Neural cell (in vitro differentiated cells): ENCODE measurements at regions not wholly inside any gene's neighbourhood (a gene's known extent, or its start where the extent isn't known, plus 50 kb on each side); places are given as distances from the start of the nearest gene placed in this dataset.

Experiments
- H2AFZ ChIP-seq: fragments of 200-600, 300-800 bp; sonication (generic), shearing (Covaris generic); 2 replicates; pipeline ENCODE4 v1.6.0; 2014; ENCODE audit warnings: low read depth, mild to moderate bottlenecking, antibody characterized with exemption, low read length, moderate library complexity
- H3F3A ChIP-seq: fragments of 200-600 bp; shearing (Covaris generic); 2 replicates; pipeline ENCODE4 v1.6.1; 2016; ENCODE audit warnings: mild to moderate bottlenecking, moderate library complexity, mixed read lengths, antibody characterized with exemption, low read length; ENCODE audit not compliant: insufficient read depth, poor library complexity, severe bottlenecking
- H3K27ac ChIP-seq: fragments of 200-600, 300-800 bp; sonication (generic), shearing (Covaris generic); 2 replicates; pipeline ENCODE4 v1.5.1; 2014; ENCODE audit warnings: mild to moderate bottlenecking, low read length, moderate library complexity
- H3K27me3 ChIP-seq: fragments of 300-800, 200-600 bp; sonication (generic), shearing (Covaris generic); 2 replicates; pipeline ENCODE4 v1.6.0; 2014; ENCODE audit warnings: mild to moderate bottlenecking, low read depth, low read length, moderate library complexity; ENCODE audit not compliant: insufficient read depth
- H3K36me3 ChIP-seq: fragments of 300-800, 200-600 bp; sonication (generic), shearing (Covaris generic); 2 replicates; pipeline ENCODE4 v1.5.1; 2014; ENCODE audit warnings: mild to moderate bottlenecking, antibody characterized with exemption, low read length, moderate library complexity; ENCODE audit not compliant: insufficient read depth
- H3K4me2 ChIP-seq: fragments of 300-800, 200-600 bp; sonication (generic), shearing (Covaris generic); 2 replicates; pipeline ENCODE4 v1.6.0; 2014; ENCODE audit warnings: mild to moderate bottlenecking, low read length
- H3K4me3 ChIP-seq: fragments of 300-800, 200-600 bp; sonication (generic), shearing (Covaris generic); 2 replicates; pipeline ENCODE4 v1.5.1; 2014; ENCODE audit warnings: mild to moderate bottlenecking, low read length, moderate library complexity
- H3K79me2 ChIP-seq: fragments of 200-600 bp; shearing (Covaris generic); replicated peaks from 2 replicates; pipeline ENCODE4 v1.6.0; 2014; ENCODE audit warnings: mild to moderate bottlenecking, low read length, moderate library complexity; ENCODE audit not compliant: insufficient read depth
- H3K9ac ChIP-seq: fragments of 300-800, 200-600 bp; sonication (generic), shearing (Covaris generic); 2 replicates; pipeline ENCODE4 v1.6.1; 2016; ENCODE audit warnings: mild to moderate bottlenecking, low read length, mixed read lengths
- H3K9me2 ChIP-seq: fragments of 200-600 bp; shearing (Covaris generic); 2 replicates; pipeline ENCODE4 v1.6.1; 2016; ENCODE audit warnings: mild to moderate bottlenecking, low read length, mixed read lengths; ENCODE audit not compliant: insufficient read depth
- H3K9me3 ChIP-seq: fragments of 200-600, 300-800 bp; sonication (generic), shearing (Covaris generic); 2 replicates; pipeline ENCODE4 v1.6.1; 2016; ENCODE audit warnings: mild to moderate bottlenecking, mixed run types, low read length, moderate library complexity, mixed read lengths
- H4K20me1 ChIP-seq: fragments of 200-600 bp; shearing (Covaris generic); 2 replicates; pipeline ENCODE4 v1.6.1; 2016; ENCODE audit warnings: mild to moderate bottlenecking, mixed run types; ENCODE audit not compliant: insufficient read depth
- CTCF ChIP-seq: fragments of 450-650 bp; IDR thresholded peaks from 2 replicates; pipeline ENCODE4 v1.5.1; 2014; ENCODE audit warnings: antibody characterized with exemption, mild to moderate bottlenecking, moderate library complexity; ENCODE audit not compliant: poor library complexity, severe bottlenecking
- EP300 ChIP-seq: fragments of 450-650 bp; conservative IDR thresholded peaks from 2 replicates; pipeline ENCODE4 v1.6.1; 2014; ENCODE audit warnings: antibody characterized with exemption, mild to moderate bottlenecking, moderate library complexity; ENCODE audit not compliant: poor library complexity, severe bottlenecking
- EZH2 ChIP-seq: fragments of 200-600, 300-800 bp; shearing (Covaris generic), sonication (generic); IDR thresholded peaks from 2 replicates; pipeline ENCODE4 v1.6.1; 2014; ENCODE audit warnings: antibody characterized with exemption, low read length, borderline replicate concordance, mild to moderate bottlenecking; ENCODE audit not compliant: insufficient read depth, poor library complexity, severe bottlenecking
- MXI1 ChIP-seq: fragments of 450-650 bp; conservative IDR thresholded peaks from 2 replicates; pipeline ENCODE4 v1.6.1; 2014; ENCODE audit warnings: antibody characterized with exemption, mild to moderate bottlenecking; ENCODE audit not compliant: poor library complexity, severe bottlenecking
- POLR2AphosphoS5 ChIP-seq: IDR thresholded peaks from 2 replicates; pipeline ENCODE4 v1.6.1; 2012
- RAD21 ChIP-seq: fragments of 450-650 bp; conservative IDR thresholded peaks from 2 replicates; pipeline ENCODE4 v1.6.1; 2014; ENCODE audit warnings: antibody characterized with exemption, mild to moderate bottlenecking, moderate library complexity
- SMC3 ChIP-seq: fragments of 450-650 bp; conservative IDR thresholded peaks from 2 replicates; pipeline ENCODE4 v1.6.1; 2014; ENCODE audit warnings: antibody characterized with exemption, mild to moderate bottlenecking, moderate library complexity; ENCODE audit not compliant: poor library complexity
- TAF1 ChIP-seq: IDR thresholded peaks from 2 replicates; pipeline ENCODE4 v1.6.1; 2012; ENCODE audit warnings: low read depth
- TF ChIP-seq, protein P1 (sequence below): IDR thresholded peaks from 2 replicates; pipeline ENCODE4 v1.6.1; 2012; ENCODE audit warnings: borderline replicate concordance

GRCh38 chr3:127041933-127042332 lies 59.0 kb downstream of the PLXNA1 start:
- Histone ChIP-seq H4K20me1 (no peaks in the 10 kb centered on the region), H3K9me2 (no peaks in the 10 kb centered on the region), H2AFZ (no peak overlapping the region), H3F3A (no peaks in the 10 kb centered on the region), H3K79me2 (no peaks in the 10 kb centered on the region), H3K27me3 (no peaks in the 10 kb centered on the region), H3K4me2 (no peak overlapping the region), H3K9ac (no peak overlapping the region), H3K36me3 (no peaks in the 10 kb centered on the region), H3K27ac (no peak overlapping the region), H3K4me3 (no peak overlapping the region), H3K9me3 (no peaks in the 10 kb centered on the region)
- TF ChIP-seq, protein P1, sequence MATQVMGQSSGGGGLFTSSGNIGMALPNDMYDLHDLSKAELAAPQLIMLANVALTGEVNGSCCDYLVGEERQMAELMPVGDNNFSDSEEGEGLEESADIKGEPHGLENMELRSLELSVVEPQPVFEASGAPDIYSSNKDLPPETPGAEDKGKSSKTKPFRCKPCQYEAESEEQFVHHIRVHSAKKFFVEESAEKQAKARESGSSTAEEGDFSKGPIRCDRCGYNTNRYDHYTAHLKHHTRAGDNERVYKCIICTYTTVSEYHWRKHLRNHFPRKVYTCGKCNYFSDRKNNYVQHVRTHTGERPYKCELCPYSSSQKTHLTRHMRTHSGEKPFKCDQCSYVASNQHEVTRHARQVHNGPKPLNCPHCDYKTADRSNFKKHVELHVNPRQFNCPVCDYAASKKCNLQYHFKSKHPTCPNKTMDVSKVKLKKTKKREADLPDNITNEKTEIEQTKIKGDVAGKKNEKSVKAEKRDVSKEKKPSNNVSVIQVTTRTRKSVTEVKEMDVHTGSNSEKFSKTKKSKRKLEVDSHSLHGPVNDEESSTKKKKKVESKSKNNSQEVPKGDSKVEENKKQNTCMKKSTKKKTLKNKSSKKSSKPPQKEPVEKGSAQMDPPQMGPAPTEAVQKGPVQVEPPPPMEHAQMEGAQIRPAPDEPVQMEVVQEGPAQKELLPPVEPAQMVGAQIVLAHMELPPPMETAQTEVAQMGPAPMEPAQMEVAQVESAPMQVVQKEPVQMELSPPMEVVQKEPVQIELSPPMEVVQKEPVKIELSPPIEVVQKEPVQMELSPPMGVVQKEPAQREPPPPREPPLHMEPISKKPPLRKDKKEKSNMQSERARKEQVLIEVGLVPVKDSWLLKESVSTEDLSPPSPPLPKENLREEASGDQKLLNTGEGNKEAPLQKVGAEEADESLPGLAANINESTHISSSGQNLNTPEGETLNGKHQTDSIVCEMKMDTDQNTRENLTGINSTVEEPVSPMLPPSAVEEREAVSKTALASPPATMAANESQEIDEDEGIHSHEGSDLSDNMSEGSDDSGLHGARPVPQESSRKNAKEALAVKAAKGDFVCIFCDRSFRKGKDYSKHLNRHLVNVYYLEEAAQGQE: no peak
- no peak for TF ChIP-seq SMC3
- TF ChIP-seq RAD21: no peak

DNA sequence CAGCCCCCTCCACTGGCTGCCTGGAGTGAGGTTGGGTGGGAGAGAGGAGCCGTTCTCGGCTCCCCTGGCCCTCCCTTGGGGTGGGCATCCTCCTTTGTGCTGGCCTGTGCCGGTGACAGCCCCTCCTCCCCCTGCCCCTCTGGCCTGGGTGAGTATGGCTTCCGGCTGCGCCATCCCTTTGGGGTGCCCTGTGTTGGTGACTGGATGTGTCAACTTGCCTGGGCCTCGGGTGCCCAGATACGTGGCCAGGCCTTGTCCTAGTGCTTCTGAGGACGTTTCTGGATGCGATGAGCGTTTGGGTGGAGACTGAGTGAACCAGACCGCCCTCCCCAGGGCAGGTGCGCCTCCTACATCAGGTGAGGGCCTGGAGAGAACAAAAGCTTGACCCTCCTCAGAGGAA lies 59.7 kb downstream of the PLXNA1 start:
- no peaks in the 10 kb centered on the region for H3K79me2 ChIP-seq
- H3K4me3 ChIP-seq: no peak overlapping the region
- H2AFZ ChIP-seq: no peak overlapping the region
- H3K27ac ChIP-seq: no peak overlapping the region
- H3K9me2 ChIP-seq: no peaks in the 10 kb centered on the region
- H3K9ac ChIP-seq: no peak overlapping the region
- no peaks in the 10 kb centered on the region for H3K9me3 ChIP-seq
- no peaks in the 10 kb centered on the region for H3K27me3 ChIP-seq
- TF ChIP-seq RAD21 (no peak), POLR2AphosphoS5 (no peak), TAF1 (no peak), EZH2 (no peak), MXI1 (no peak), CTCF (no peak), SMC3 (no peak), EP300 (no peak)
- TF ChIP-seq, protein P1: no peak
- no peaks in the 10 kb centered on the region for H4K20me1 ChIP-seq
- no peaks in the 10 kb centered on the region for H3F3A ChIP-seq
- no peaks in the 10 kb centered on the region for H3K36me3 ChIP-seq
- no peak overlapping the region for H3K4me2 ChIP-seq
